A549 (cell line): ENCODE measurements at regions not wholly inside any gene's neighbourhood (a gene's known extent, or its start where the extent isn't known, plus 50 kb on each side); places are given as distances from the start of the nearest gene placed in this dataset.

Experiments
- BHLHE40 ChIP-seq: IDR thresholded peaks from 2 replicates; pipeline ENCODE4 v1.6.1; 2012; ENCODE audit warnings: low read depth, low read length, inconsistent platforms
- CTCF ChIP-seq: fragments of >200 bp; sonication (Bioruptor Twin); formaldehyde crosslinking; IDR thresholded peaks from 3 replicates; pipeline ENCODE4 v1.5.1; 2016
- EHMT2 ChIP-seq: fragments of 200-600 bp; sonication (generic); IDR thresholded peaks from 2 replicates; pipeline ENCODE4 v1.6.1; 2016; ENCODE audit warnings: antibody characterized with exemption, low read depth, mild to moderate bottlenecking, moderate library complexity
- EP300 ChIP-seq, 2 experiments: fragments of >200 bp; sonication (Bioruptor Twin); formaldehyde crosslinking; IDR thresholded peaks; 2 replicates in 1 of 2; 3 replicates in 1 of 2; pipeline ENCODE4 v1.6.1; 2016 to 2017
- HDAC2 ChIP-seq: fragments of 200-600 bp; sonication (generic); IDR thresholded peaks from 2 replicates; pipeline ENCODE4 v1.6.1; 2016
- MAFK ChIP-seq: fragments of 450-650 bp; IDR thresholded peaks from 2 replicates; pipeline ENCODE4 v1.6.1; 2014; ENCODE audit not compliant: partially characterized antibody
- PBX3 ChIP-seq: IDR thresholded peaks from 2 replicates; pipeline ENCODE4 v1.6.1; 2012
- POLR2A ChIP-seq: IDR thresholded peaks from 2 replicates; pipeline ENCODE4 v1.6.1; 2012; ENCODE audit warnings: mild to moderate bottlenecking, low read length
- POLR2AphosphoS2 ChIP-seq: conservative IDR thresholded peaks from 2 replicates; pipeline ENCODE4 v1.6.1; 2012; ENCODE audit warnings: low read length, improper control_type of control experiment, inconsistent platforms
- REST ChIP-seq: fragments of 200-600 bp; sonication (generic); IDR thresholded peaks from 2 replicates; pipeline ENCODE4 v1.6.1; 2016; ENCODE audit warnings: antibody characterized with exemption, mild to moderate bottlenecking, moderate library complexity
- SMC3 ChIP-seq: fragments of >200 bp; sonication (Bioruptor Twin); formaldehyde crosslinking; IDR thresholded peaks from 3 replicates; pipeline ENCODE4 v1.6.1; 2018; ENCODE audit warnings: inconsistent platforms

GRCh38 chr11:33437529-33437928 lies 180.3 kb downstream of the HIPK3 start:
- no peak for TF ChIP-seq SMC3
- no peak for TF ChIP-seq CTCF
- TF ChIP-seq PBX3: no peak
- TF ChIP-seq EHMT2: no peak
- TF ChIP-seq POLR2AphosphoS2: no peak
- no peak for TF ChIP-seq REST
- no peak for TF ChIP-seq HDAC2
- no peak for TF ChIP-seq POLR2A
- TF ChIP-seq EP300 (IDR thresholded peaks at IDR 0.05): no peak
- no peak for TF ChIP-seq MAFK
- TF ChIP-seq BHLHE40: no peak
